Gastroesophageal sphincter (tissue), 4 donors: ENCODE measurements at regions not wholly inside any gene's neighbourhood (a gene's known extent, or its start where the extent isn't known, plus 50 kb on each side); places are given as distances from the start of the nearest gene placed in this dataset.

Experiments
- ATAC-seq: fragments of 150-250 bp; one replicate; pipeline ENCODE4 v1.9.1; 2016; ENCODE audit warnings: mild to moderate bottlenecking, moderate library complexity
- H3K27ac ChIP-seq, 4 donors: fragments of 200-600 bp; sonication (generic) in 3 of 4; 1 replicate in 3 of 4; 2 replicates in 1 of 4; pipeline ENCODE4 v1.5.1; 2016 to 2019
- H3K27me3 ChIP-seq: fragments of 200-600 bp; sonication (generic); one replicate; pipeline ENCODE4 v1.5.1; 2019
- H3K36me3 ChIP-seq, 2 donors: fragments of 200-600 bp; sonication (generic); one replicate each; pipeline ENCODE4 v1.5.1; 2019; ENCODE audit warnings: control low read depth in 1 of 2
- H3K4me1 ChIP-seq, 3 donors: fragments of 200-600 bp; sonication (generic); 1 replicate in 2 of 3; 2 replicates in 1 of 3; pipeline ENCODE4 v1.5.1; 2016 to 2019; ENCODE audit warnings: control low read depth in 2 of 3
- H3K4me3 ChIP-seq, 2 donors: fragments of 200-600 bp; sonication (generic); one replicate each; pipeline ENCODE4 v1.5.1; 2019; ENCODE audit warnings: mild to moderate bottlenecking in 1 of 2, moderate library complexity in 1 of 2
- H3K9me3 ChIP-seq, 3 donors: fragments of 200-600 bp; sonication (generic); one replicate each; pipeline ENCODE4 v1.5.1; 2017 to 2019; ENCODE audit warnings: control low read depth in 2 of 3
- EP300 ChIP-seq: sonication (generic); formaldehyde crosslinking; IDR thresholded peaks from one replicate; pipeline ENCODE4 v1.6.1; 2017; ENCODE audit warnings: antibody characterized with exemption, mild to moderate bottlenecking
- POLR2A ChIP-seq, 2 donors: fragments of 450-650 bp; IDR thresholded peaks; one replicate each; pipeline ENCODE4 v1.6.1; 2017; ENCODE audit warnings: antibody characterized with exemption in 2 of 2, mild to moderate bottlenecking in 2 of 2, moderate library complexity in 1 of 2
- POLR2AphosphoS5 ChIP-seq: sonication (generic); formaldehyde crosslinking; IDR thresholded peaks from one replicate; pipeline ENCODE4 v1.6.1; 2017; ENCODE audit warnings: antibody characterized with exemption
- WGBS, 2 donors: methylation state at CpG; one replicate each; pipeline ENCODE4 v1.1.5; 2018; ENCODE audit warnings: low coverage in 1 of 2; 5-methylcytosine and 5-hydroxymethylcytosine counted together
- TF ChIP-seq, protein P1 (sequence below), 4 experiments: fragments of 200-600 bp in 2 of 4; fragments of 450-650 bp in 2 of 4; sonication (generic) in 1 of 4; IDR thresholded peaks; one replicate each; pipeline ENCODE4 v1.5.1; 2017 to 2019; ENCODE audit warnings: antibody characterized with exemption in 4 of 4, mild to moderate bottlenecking in 2 of 4, moderate library complexity in 2 of 4

- Histone ChIP-seq H3K27me3 (peaks cover 4% of the 10 kb centered on the region), H3K27ac (no peak overlapping the region), H3K9me3 (no peaks in the 10 kb centered on the region), H3K36me3 (no peaks in the 10 kb centered on the region), H3K4me3 (no peak overlapping the region), H3K4me1 (no peaks in the 10 kb centered on the region)
- WGBS, 2 donors = 55 to 64% methylated on average over 3 of the region's 3 CpGs
- no peak for ATAC-seq
- no peak for TF ChIP-seq EP300
- TF ChIP-seq POLR2A (IDR thresholded peaks at IDR 0.05) = no peak
Observed at GRCh38 chr1:185421485-185422107, 104.6 kb upstream of the IVNS1ABP start.

DNA sequence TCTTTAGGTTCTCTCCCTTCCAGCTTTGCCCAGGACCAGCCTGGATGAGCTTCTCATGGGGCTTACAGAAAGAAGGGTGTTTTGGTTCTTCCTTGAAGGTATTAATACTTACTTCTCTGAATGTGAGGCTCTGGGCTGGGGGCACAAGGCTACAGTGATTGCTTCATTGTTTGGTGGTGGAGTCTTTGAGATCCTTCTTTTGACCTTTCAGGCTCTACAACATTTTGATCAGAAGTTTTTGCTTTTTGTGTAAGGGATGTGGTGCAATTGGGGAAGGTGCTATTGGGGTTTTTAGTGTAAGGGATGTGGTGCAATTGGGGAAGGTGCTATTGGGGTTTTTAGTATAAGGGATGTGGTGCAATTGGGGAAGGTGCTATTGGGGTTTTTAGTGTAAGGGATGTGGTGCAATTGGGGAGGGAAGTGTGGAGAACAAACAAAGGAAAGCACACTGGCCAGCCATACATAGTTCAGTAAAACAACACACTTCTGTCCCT lies 103.6 kb upstream of the IVNS1ABP start:
- Histone ChIP-seq H3K36me3 (no peaks in the 10 kb centered on the region), H3K4me3 (no peak overlapping the region), H3K27me3 (peaks cover 4% of the 10 kb centered on the region), H3K27ac (no peak overlapping the region), H3K4me1 (no peaks in the 10 kb centered on the region), H3K9me3 (no peaks in the 10 kb centered on the region)
- TF ChIP-seq, protein P1, sequence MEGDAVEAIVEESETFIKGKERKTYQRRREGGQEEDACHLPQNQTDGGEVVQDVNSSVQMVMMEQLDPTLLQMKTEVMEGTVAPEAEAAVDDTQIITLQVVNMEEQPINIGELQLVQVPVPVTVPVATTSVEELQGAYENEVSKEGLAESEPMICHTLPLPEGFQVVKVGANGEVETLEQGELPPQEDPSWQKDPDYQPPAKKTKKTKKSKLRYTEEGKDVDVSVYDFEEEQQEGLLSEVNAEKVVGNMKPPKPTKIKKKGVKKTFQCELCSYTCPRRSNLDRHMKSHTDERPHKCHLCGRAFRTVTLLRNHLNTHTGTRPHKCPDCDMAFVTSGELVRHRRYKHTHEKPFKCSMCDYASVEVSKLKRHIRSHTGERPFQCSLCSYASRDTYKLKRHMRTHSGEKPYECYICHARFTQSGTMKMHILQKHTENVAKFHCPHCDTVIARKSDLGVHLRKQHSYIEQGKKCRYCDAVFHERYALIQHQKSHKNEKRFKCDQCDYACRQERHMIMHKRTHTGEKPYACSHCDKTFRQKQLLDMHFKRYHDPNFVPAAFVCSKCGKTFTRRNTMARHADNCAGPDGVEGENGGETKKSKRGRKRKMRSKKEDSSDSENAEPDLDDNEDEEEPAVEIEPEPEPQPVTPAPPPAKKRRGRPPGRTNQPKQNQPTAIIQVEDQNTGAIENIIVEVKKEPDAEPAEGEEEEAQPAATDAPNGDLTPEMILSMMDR (IDR thresholded peaks at IDR 0.05) = no peak
- no peak for TF ChIP-seq EP300
- TF ChIP-seq POLR2AphosphoS5 = no peak
- no peak for TF ChIP-seq POLR2A (IDR thresholded peaks at IDR 0.05)
- ATAC-seq = no peak

DNA sequence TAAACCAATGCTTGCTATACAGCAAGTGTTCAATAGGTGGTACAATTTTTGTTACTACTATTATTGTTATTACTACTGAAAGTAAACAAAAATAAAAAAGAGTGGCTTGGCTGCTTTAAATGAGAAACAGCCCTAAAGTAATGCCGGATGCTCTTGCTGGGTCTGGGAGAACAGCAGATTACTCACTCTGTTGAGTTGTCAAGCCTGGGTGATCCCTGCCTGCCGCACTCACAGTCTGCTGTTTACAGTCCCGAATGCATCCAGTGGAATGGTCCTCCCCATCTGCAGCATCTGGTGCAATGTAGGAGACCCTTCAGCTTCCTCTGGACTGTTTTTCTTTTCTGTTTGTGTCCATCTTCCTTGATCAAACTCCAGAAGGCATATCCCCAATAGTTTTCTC lies 102.7 kb upstream of the IVNS1ABP start:
- Histone ChIP-seq H3K36me3 (no peaks in the 10 kb centered on the region), H3K4me1 (no peaks in the 10 kb centered on the region), H3K27me3 (peaks cover 4% of the 10 kb centered on the region), H3K9me3 (no peaks in the 10 kb centered on the region), H3K27ac (no peak overlapping the region), H3K4me3 (no peak overlapping the region)
- WGBS, 2 donors = 29 to 89% methylated on average over 1 to 3 of the region's 3 CpGs
- no peak for ATAC-seq
- TF ChIP-seq POLR2A (IDR thresholded peaks at IDR 0.05) (no peak), EP300 (no peak), POLR2AphosphoS5 (no peak)
- TF ChIP-seq, protein P1 (IDR thresholded peaks at IDR 0.05) = no peak

GRCh38 chr1:185418472-185418871 lies 101.4 kb upstream of the IVNS1ABP start:
- ATAC-seq = no peak
- TF ChIP-seq EP300 (no peak), POLR2AphosphoS5 (no peak), POLR2A (IDR thresholded peaks at IDR 0.05) (no peak)
- TF ChIP-seq, protein P1 (IDR thresholded peaks at IDR 0.05) = no peak
- no peak overlapping the region for H3K4me3 ChIP-seq
- no peak overlapping the region for H3K27ac ChIP-seq
- no peaks in the 10 kb centered on the region for H3K9me3 ChIP-seq
- H3K4me1 ChIP-seq = no peaks in the 10 kb centered on the region
- WGBS, 2 donors = 39% methylated on average over 1 of the region's 1 CpG; no CpG with 5 or more reads in 1 of the 2 donors
- H3K36me3 ChIP-seq = no peaks in the 10 kb centered on the region
- H3K27me3 ChIP-seq = no peaks in the 10 kb centered on the region

GRCh38 chr1:185412385-185413087 lies 95.5 kb upstream of the IVNS1ABP start:
- ATAC-seq = no peak
- Histone ChIP-seq H3K27me3 (no peaks in the 10 kb centered on the region), H3K4me3 (no peak overlapping the region), H3K9me3 (no peaks in the 10 kb centered on the region), H3K36me3 (no peaks in the 10 kb centered on the region), H3K27ac (no peak overlapping the region), H3K4me1 (no peaks in the 10 kb centered on the region)
- TF ChIP-seq EP300 (no peak), POLR2A (IDR thresholded peaks at IDR 0.05) (no peak), POLR2AphosphoS5 (no peak)
- TF ChIP-seq, protein P1 (IDR thresholded peaks at IDR 0.05) = no peak
- 87 to 91% methylated on average over 5 to 7 of the region's 7 CpGs for WGBS, 2 donors
